K562 (cell line): ENCODE measurements at regions not wholly inside any gene's neighbourhood (a gene's known extent, or its start where the extent isn't known, plus 50 kb on each side); places are given as distances from the start of the nearest gene placed in this dataset.
"Not testable (repeated sequence)": the region's sequence is repeated elsewhere in the genome, so short reads cannot be mapped to it uniquely, and the experiment has no call there.

ENCODE experiments used
- ATAC-seq: fragments of 200-7000 bp; cut with Tn5 transposase; 3 replicates; pipeline ENCODE4 v1.9.1; 2020; ENCODE audit warnings: moderate library complexity
- BruUV-seq: library from RNA; stranded (reverse); fragments of 400-500 nt; replicated peaks from 2 replicates; lab custom pipeline; 2021; lab: Mats Ljungman, UMichigan
- CTCF ChIA-PET: fragments of 300-600 bp; formaldehyde crosslinking; extraction: SDS; loops from one replicate; lab custom pipeline; 2021; ENCODE audit warnings: low intra/inter-chr PET ratio; lab: Yijun Ruan, JAX
- POLR2A ChIA-PET: fragments of 300-600, 350-650 bp; sonication (Branson Sonifier 250); formaldehyde crosslinking; extraction: SDS; loops from one replicate; lab custom pipeline; 2021; ENCODE audit warnings: antibody characterized with exemption, inconsistent platforms; lab: Yijun Ruan, JAX
- DNase-seq, 4 experiments: peaks; one replicate each; pipeline versions ENCODE4 v3.0.0 to v3.0.0-alpha.2; 2011 to 2018; ENCODE audit warnings: low spot score in 3 of 4, mixed read lengths in 3 of 4; ENCODE audit errors: extremely low read depth in 1 of 4
- FAIRE-seq: peaks from 2 replicates; lab custom pipeline; 2011; peaks lifted over from hg19 to GRCh38; lab: Jason Lieb, UNC
- H2AFZ ChIP-seq: 2 replicates; pipeline ENCODE4 v1.6.0; 2011; ENCODE audit warnings: low read depth, low read length, control low read depth, inconsistent platforms
- H3K27ac ChIP-seq: fragments of 200-600 bp; 3 replicates; pipeline ENCODE4 v1.8.0; 2011; ENCODE audit warnings: low read depth, mild to moderate bottlenecking, control low read depth, inconsistent platforms, low read length, moderate library complexity, mixed read lengths; ENCODE audit errors: extremely low read depth
- H3K27me3 ChIP-seq, 2 experiments: fragments of 300-600 bp in 1 of 2; 2 replicates in 1 of 2; 3 replicates in 1 of 2; pipeline versions ENCODE4 v1.6.0 to v1.8.0; 2011; ENCODE audit warnings: inconsistent platforms in 2 of 2, low read length in 2 of 2, mild to moderate bottlenecking in 1 of 2, mixed read lengths in 1 of 2, moderate library complexity in 1 of 2; ENCODE audit not compliant: control insufficient read depth in 2 of 2, insufficient read depth in 2 of 2
- H3K36me3 ChIP-seq: fragments of 300-600 bp; 3 replicates; pipeline ENCODE4 v1.8.0; 2011; ENCODE audit warnings: mild to moderate bottlenecking, low read length, inconsistent platforms; ENCODE audit not compliant: control insufficient read depth, insufficient read depth
- H3K4me1 ChIP-seq, 2 experiments: fragments of 200-600 bp in 1 of 2; replicated peaks in 1 of 2; 2 replicates in 1 of 2; 3 replicates in 1 of 2; pipeline versions ENCODE4 v1.5.1 to v1.8.0; 2011; ENCODE audit warnings: inconsistent platforms in 2 of 2, low read length in 2 of 2, mild to moderate bottlenecking in 1 of 2, mixed read lengths in 1 of 2, moderate library complexity in 1 of 2; ENCODE audit not compliant: control insufficient read depth in 2 of 2, insufficient read depth in 2 of 2
- H3K4me2 ChIP-seq: 2 replicates; pipeline ENCODE4 v1.6.1; 2011; ENCODE audit warnings: low read length, control low read depth, inconsistent platforms, mixed read lengths; ENCODE audit not compliant: insufficient read depth
- H3K4me3 ChIP-seq: fragments of 200-600 bp; sonication (generic), shearing (Covaris generic); 2 replicates; pipeline ENCODE4 v1.5.1; 2016; ENCODE audit warnings: control low read depth, inconsistent platforms
- H3K79me2 ChIP-seq: fragments of 200-600 bp; 3 replicates; pipeline ENCODE4 v1.8.0; 2011; ENCODE audit warnings: low read length, inconsistent platforms; ENCODE audit not compliant: control insufficient read depth, insufficient read depth
- H3K9ac ChIP-seq, 2 experiments: 2 replicates each; pipeline versions ENCODE4 v1.6.0 to v1.6.1; 2011; ENCODE audit warnings: low read depth in 2 of 2, low read length in 2 of 2, control low read depth in 1 of 2, inconsistent platforms in 1 of 2, mild to moderate bottlenecking in 1 of 2, mixed read lengths in 1 of 2; ENCODE audit not compliant: insufficient read depth in 1 of 2
- H3K9me1 ChIP-seq: one replicate; pipeline ENCODE4 v1.6.0; 2011; ENCODE audit warnings: inconsistent platforms, mild to moderate bottlenecking, low read length, moderate library complexity; ENCODE audit not compliant: control insufficient read depth, insufficient read depth
- H3K9me3 ChIP-seq: replicated peaks from 2 replicates; pipeline ENCODE4 v1.5.1; 2011; ENCODE audit warnings: low read depth, low read length, inconsistent platforms; ENCODE audit not compliant: control insufficient read depth, insufficient read depth
- H4K20me1 ChIP-seq: replicated peaks from 2 replicates; pipeline ENCODE4 v1.6.1; 2011; ENCODE audit warnings: low read length, inconsistent platforms, mixed read lengths; ENCODE audit not compliant: control insufficient read depth, insufficient read depth
- BCL6 ChIP-seq: fragments of 250-450 bp; sonication (Bioruptor Pico); IDR thresholded peaks from 2 replicates; pipeline ENCODE4 v1.4.0; 2020
- BRCA1 ChIP-seq, 2 experiments: fragments of 450-650 bp in 1 of 2; sonication (generic) in 1 of 2; formaldehyde crosslinking in 1 of 2; IDR thresholded peaks; 2 replicates each; pipeline versions ENCODE4 v1.5.0 to v1.6.1; 2017 to 2020; ENCODE audit warnings: mild to moderate bottlenecking in 1 of 2, missing genetic modification reagents in 1 of 2
- HDAC8 ChIP-seq: fragments of 450-650 bp; IDR thresholded peaks from 2 replicates; pipeline ENCODE4 v1.6.1; 2016; ENCODE audit warnings: mild to moderate bottlenecking, missing genetic modification characterization, moderate library complexity, missing compliant biosample characterization
- HSF4 ChIP-seq: fragments of 250-450 bp; sonication (Bioruptor Pico); IDR thresholded peaks from 2 replicates; pipeline ENCODE4 v2.1.2; 2022; ENCODE audit warnings: mild to moderate bottlenecking, moderate library complexity, borderline replicate concordance
- POLR2G ChIP-seq: fragments of 200-400 bp; formaldehyde crosslinking; IDR thresholded peaks from 2 replicates; pipeline ENCODE4 v1.6.1; 2017; ENCODE audit warnings: low read depth, mild to moderate bottlenecking, antibody characterized with exemption, low read length, moderate library complexity
- ZNF551 ChIP-seq: fragments of 250-450 bp; sonication (Bioruptor Pico); IDR thresholded peaks from 2 replicates; pipeline ENCODE4 v1.5.0; 2021; ENCODE audit warnings: mild to moderate bottlenecking, moderate library complexity
- WGBS: fragments of 100-300 bp; shearing (Covaris generic); methylation state at CpG from one replicate; pipeline ENCODE4 v1.1.6; 2016; ENCODE audit warnings: low coverage, mixed read lengths; ENCODE audit not compliant: insufficient coverage; ENCODE audit errors: missing lambda C conversion rate; 5-methylcytosine and 5-hydroxymethylcytosine counted together
- in situ Hi-C: fragments of 300-500 bp; cut with MboI; formaldehyde crosslinking; loops from 4 replicates; pipeline ENCODE4 v1.15.0; 2018; ENCODE audit warnings: inconsistent platforms, mixed read lengths
- intact Hi-C: fragments of 100-400 bp; cut with micrococcal nuclease; formaldehyde crosslinking; loops from 2 replicates; pipeline ENCODE4 v1.14.2; 2022

- no peak for TF ChIP-seq ZNF551 (CRISPR knock-in tag)
- no peak for TF ChIP-seq HDAC8 (tag)
- TF ChIP-seq BRCA1 (IDR thresholded peaks at IDR 0.05): no peak
- TF ChIP-seq BRCA1 (CRISPR knock-in tag; IDR thresholded peaks at IDR 0.05): no peak
- TF ChIP-seq POLR2G: no peak
- TF ChIP-seq HSF4 (CRISPR knock-in tag): no peak
- no peak for TF ChIP-seq BCL6
Measured at GRCh38 chr2:138084206-138084605, 119.9 kb downstream of the HNMT start (continued).

GRCh38 chr2:138085441-138085840, 121.2 kb downstream of the HNMT start:
- H3K9ac ChIP-seq, FAIRE-seq, H3K36me3 ChIP-seq, H3K9me1 ChIP-seq, H2AFZ ChIP-seq, CTCF ChIA-PET, BruUV-seq, H3K27me3 ChIP-seq, H3K79me2 ChIP-seq, H3K27ac ChIP-seq, POLR2A ChIA-PET, DNase-seq, H4K20me1 ChIP-seq, ATAC-seq, H3K4me3 ChIP-seq, H3K9me3 ChIP-seq, H3K4me2 ChIP-seq, intact Hi-C loops, H3K4me1 ChIP-seq: not testable (repeated sequence)
- WGBS: 50% methylated on average over 1 of the region's 1 CpG
- in situ Hi-C loops: loop anchor here (5.0 kb wide), 1 partner anchor 138 kb away; no protein-coding TSS in a partner anchor
